Non-pigmented ciliary epithelial cell (primary cell): ENCODE measurements at regions not wholly inside any gene's neighbourhood (a gene's known extent, or its start where the extent isn't known, plus 50 kb on each side); places are given as distances from the start of the nearest gene placed in this dataset.
"Not testable (repeated sequence)": the region's sequence is repeated elsewhere in the genome, so short reads cannot be mapped to it uniquely, and the experiment has no call there.

Experiments
- DNase-seq: peaks from one replicate; pipeline ENCODE4 v3.0.0-alpha.2; 2010; ENCODE audit warnings: low read depth

DNA sequence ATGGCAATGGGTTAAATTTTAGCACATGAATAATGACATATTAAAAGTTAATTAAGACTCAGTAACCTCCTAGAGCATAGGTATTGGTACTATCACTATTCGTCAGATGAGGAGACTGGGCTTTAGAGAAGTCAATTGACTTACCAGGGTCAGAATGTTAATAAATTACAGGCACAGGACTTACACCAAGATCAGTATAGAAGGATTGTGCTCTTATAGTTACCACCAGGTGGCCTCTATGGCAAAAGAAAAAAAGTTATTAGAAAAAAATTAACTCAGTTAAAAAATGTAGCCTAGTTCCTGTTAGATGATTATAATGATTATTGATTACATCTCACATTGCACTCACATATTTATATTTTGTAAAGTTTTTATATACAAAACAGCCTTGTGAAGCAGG lies 1163.7 kb downstream of the FAM181B start:
- no peak for DNase-seq

DNA sequence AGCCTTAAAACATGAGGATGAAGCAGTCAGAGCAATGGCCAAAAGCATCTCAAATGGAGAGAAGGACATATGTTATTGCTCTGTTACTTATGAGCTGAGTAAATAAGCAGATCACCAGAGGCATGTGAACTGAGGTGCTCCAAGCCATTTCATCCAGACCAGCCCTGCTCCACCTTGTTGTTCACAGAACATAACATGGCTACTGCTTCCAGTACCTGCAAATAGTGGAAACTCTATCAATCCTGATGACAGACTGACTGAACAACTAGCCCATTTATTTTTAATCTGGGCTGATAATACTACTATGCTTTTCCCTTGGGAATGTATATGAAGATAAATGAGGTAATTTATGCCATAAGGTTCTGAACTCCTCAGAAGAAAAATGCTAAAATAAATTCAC lies 1164.7 kb downstream of the FAM181B start:
- no peak for DNase-seq

DNA sequence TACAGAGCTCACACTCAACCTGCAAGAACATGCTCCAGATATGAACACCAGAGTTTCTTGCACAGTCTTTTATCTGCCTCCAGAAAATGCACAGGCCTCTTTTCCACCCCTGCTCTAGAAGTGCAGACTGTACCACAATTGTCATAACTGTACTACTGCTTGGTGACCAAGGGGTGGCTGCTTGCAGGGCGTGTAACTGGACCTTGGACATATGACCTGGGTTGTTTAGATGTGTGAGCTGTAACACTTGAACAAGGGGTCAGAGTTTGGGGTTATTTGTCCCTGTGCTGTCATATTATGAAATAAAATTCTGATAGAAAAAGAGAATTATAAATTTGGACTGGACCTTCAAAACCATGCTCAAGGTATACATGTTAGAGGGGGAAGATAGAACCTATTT lies 1185.5 kb downstream of the FAM181B start:
- no peak for DNase-seq

DNA sequence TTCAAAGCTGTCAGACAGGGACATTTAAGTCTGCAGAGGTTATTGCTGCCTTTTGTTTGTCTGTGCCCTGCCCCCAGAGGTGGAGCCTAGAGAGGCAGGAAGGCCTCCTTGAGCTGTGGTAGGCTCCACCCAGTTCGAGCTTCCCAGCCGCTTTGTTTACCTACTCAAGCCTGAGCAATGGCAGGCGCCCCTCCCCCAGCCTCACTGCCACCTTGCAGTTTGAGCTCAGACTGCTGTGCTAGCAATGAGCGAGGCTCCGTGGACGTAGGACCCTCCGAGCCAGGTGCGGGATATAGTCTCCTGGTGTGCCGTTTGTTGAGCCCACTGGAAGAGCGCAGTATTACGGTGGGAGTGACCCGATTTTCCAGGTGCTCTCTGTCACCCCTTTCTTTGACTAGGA lies 1193.9 kb downstream of the FAM181B start:
- not testable (repeated sequence) for DNase-seq

DNA sequence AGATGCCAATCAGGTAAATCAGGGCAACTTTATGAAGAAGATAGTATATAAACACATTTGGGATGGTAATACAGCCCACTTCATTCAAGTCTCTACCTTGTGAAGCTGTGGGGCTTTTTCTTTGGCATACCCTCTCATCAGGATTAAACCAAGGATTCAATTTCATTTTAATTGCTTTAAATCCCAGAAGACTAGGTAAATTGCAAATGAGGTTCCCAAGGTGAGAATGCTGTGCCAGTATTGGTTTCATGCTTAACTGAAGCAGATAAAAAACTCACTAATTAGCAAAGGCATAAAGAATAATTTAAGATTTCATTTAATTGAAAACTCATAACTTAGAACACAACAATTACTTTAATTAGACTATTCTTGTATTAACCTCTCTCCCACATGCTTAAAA lies 1218.1 kb downstream of the FAM181B start:
- no peak for DNase-seq

DNA sequence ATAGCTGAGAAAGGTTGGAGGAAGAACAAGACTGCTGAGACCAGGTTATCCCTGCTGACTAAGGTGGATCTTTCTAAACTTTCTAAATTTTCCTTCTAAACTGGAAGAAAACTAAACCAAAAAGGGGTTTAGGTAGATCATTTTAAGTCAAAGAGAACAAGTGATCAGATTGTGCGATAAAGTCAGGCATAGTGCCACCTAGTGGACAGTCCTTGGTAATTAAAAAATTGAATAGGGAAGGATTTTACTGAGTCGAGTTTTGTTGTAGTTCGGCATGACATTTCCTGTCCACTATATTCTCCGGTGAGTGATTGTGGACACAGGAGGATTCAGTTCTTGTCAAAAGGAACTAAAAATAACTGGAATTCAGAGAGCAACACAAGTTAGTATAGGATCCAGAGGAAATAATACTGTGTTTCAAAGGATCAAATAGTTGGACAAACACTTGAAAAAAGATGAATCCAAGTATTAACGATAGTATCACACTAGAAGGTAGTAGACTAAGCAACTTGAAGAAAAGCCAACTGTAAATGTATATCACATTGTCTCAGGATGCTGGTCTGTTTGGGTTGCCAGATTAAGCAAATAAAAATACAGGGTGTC lies 1236.4 kb downstream of the FAM181B start:
- DNase-seq = no peak

DNA sequence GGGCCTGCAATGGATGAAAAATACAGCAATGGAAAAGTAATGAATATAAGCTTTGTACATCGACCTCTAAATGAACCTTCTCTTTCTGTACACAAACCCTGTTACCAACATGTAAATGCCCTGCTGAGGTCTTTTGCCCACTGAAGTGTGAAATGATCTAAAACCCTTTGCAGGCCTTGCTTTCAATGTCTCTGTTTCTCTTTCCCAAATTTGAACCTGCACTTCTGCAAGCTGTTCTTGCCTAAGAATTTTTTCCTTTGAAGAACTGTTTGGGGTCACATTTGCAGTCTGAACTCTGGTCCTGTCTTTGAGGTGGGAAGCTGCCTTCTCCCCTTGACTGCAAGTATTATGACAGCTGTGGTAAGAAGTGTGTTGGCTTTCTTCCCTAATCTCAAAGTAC lies 1237.1 kb downstream of the FAM181B start:
- DNase-seq = no peak

DNA sequence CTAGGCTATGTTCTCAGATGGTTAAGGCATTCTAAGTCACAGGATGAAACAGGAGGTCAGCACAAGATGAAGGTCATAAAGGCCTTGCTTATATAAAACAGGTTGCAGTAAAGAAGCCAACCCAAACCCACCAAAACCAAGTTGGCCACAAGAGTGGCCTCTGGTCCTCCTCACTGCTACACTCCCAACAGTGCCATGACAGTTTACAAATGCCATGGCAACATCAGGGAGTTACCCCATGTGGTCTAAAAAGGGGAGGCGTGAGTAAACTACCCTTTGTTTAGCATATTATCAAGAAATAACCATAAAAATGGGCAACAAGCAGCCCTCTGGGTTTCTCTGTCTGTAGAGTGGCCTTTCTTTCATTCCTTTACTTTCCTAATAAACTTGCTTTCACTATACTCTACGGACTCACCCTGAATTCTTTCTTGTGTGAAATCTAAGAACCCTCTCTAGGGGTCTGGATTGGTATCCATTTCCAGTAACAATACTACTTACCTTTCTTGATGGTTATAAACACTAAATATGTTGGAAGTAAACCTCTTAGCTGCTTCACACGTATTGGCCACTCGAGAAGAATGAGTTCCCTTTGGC lies 1237.9 kb downstream of the FAM181B start:
- DNase-seq = no peak

DNA sequence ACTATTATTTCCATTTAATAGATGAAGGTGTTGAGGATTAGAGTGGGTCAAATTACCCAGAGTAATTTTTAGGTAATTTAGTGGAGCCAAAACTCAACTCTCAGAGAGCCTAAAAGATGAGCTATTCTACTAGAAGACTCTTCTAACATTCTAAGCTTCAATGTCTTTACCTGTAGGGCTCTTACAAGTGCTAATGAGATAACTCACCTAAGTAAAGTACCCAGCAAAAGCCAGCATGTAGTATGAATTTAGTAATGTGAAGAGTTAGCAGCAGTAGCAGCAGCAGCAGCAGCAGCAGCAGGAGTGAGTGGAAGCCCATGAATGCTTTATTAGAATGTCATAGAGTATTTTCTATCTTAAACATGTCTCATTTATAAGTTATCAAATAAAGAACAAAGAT lies 1239.2 kb downstream of the FAM181B start:
- DNase-seq = no peak

DNA sequence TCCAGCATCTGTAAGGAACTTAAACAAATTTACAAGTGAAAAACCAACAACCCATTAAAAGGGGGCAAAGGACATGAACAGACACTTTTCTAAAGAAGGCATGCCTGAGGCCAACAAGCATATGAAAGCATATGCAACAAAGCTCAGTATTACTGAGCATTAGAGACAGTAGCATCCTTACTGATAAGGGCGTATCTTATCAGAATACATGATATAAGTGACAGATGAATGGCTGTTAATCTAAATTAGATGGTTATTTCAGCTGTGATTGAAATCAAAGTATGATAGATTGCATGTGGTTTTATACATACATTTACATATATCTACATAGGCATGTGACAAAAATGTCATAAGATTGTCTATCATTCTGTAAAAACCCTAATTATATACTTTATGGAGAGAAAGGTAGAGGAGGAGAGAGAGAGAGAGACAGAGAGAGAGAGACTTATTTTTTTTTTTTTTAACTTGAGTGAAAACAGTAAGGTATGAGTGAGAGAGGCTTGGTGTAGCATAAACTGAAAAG lies 1240.7 kb downstream of the FAM181B start:
- DNase-seq = no peak

DNA sequence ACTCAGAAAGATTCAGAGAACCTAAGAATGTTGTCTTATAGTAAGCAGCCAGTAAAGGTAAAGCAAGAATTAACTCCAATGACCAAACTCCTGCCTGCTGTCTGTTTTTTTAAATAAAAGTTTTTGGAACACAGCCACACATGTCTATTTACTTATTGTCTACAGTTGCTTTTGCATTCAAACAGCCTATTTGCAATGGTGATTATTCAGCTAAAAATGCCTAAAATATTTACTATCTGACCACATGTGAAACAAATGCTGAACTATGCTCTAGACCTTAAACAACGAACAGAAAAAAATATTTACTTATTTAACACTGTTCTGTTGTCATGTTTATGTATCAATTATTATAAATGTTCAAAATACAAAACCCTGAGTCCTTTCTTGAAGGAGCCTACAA lies 1246.6 kb downstream of the FAM181B start:
- DNase-seq = no peak

DNA sequence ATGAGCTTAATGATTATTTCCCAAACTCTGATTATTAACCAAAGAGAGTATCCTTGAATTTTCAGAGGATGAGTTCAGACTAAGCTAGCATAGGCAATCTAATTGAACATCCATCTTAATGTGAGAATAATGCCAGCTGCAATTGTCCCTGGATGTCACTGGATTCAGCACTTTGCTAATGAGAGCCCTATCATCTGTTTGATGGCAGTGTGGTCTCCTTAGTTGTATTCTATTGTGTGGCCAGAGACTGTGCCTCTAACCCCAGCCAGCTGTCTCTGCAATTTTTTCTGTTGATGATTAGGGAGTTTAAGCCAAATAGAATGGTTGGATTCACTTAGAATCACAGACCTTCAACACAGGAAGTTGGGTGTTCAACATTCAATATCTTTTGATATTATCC lies 1249.5 kb downstream of the FAM181B start:
- DNase-seq = no peak

DNA sequence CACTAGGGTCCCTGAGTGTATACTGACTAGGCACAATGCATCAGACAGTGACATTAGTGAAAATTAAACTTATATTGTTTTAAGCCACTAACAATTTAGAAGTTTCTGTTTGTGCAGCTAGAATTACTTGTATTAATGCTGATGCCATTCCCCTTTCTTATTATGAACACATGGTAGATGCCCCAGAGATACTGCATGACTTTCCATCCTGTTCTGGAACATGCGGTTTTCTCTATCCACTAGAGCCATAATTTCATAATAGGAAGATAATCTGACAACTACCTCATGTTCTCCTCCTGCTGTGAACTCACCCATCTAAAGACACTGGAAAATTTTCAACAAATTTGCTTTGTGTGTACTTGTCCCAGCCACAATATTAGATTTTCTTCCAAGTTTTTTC lies 1256.4 kb downstream of the FAM181B start:
- DNase-seq = no peak

DNA sequence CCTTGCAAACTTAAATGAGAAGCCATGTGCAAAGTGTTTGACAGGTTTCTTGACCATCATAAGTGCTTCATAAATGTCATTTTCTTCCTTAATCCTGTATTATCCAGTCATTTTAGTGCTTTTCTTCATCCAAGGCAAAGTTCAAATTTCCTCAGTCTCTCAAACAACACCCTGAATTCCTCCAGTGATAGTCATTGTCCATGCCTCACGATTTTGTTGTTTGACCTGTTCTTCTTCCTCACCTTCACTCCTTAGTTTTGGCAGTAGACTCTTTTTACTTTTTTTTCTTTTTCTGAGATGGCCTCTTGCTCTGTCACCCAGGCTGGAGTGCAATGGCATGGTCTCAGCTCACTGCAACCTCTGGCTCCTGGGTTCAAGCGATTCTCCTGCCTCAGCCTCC lies 1257.3 kb downstream of the FAM181B start:
- no peak for DNase-seq

DNA sequence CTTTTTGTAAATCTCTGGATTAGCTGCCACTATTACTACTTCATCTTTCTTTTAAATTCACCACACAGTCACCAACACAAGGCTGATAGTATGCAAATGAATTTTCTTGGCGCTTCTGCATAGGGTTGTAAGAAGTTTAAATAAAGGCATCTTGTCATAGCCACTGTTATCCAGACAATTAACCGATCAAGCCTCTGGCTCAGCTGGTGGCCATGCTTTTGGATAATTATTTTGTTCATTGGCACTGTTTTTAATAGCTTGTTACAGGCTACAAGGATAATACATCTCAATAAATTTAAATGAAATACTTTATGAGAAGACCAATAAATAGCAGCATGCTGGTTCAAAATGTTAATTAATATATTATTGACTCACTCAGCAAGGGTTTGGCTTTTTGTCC lies 1261.0 kb downstream of the FAM181B start:
- no peak for DNase-seq

DNA sequence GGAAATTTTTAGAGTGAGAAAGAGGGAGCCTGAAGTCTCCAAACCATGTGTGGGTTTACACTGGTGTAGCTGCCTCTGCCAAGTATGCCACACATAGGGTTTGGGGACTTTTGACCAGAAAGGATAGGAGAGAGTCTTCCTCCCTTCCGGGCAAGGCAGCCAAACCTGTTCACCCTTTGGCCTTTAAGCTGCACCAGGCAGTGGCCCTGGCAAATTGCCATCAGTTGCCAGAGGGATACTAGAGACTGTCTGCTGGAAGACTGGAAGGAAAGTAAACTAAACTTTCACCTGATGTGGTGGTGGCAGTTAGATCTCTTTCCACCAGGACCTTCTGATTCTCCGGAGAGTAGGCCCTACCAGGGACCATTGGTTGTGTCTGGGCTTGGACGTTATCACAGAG lies 1263.2 kb downstream of the FAM181B start:
- no peak for DNase-seq

DNA sequence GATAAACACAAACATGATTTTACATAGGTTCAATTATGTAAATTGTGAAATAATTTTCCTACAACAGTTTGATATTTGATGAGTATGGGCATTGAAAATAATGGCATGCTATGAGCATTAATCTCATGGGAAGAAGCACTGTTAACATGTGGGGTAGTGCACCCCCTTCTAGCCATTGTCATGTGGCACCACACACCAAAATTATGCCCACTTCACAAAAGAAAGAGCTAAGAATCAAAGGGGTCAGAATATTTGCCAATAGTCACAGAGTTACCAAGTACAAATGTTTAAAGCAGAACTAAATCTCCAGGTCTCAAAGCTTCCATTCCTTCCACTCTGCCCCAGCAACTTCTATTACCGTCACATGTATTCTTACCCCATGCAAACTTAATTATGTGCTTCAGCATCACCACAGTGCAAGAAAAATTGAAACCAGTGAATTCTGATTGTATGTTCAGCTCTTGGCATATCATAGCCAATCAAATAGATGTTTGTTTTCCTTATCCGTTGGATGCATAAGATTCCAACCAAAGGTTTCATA lies 1273.8 kb downstream of the FAM181B start:
- DNase-seq = no peak

DNA sequence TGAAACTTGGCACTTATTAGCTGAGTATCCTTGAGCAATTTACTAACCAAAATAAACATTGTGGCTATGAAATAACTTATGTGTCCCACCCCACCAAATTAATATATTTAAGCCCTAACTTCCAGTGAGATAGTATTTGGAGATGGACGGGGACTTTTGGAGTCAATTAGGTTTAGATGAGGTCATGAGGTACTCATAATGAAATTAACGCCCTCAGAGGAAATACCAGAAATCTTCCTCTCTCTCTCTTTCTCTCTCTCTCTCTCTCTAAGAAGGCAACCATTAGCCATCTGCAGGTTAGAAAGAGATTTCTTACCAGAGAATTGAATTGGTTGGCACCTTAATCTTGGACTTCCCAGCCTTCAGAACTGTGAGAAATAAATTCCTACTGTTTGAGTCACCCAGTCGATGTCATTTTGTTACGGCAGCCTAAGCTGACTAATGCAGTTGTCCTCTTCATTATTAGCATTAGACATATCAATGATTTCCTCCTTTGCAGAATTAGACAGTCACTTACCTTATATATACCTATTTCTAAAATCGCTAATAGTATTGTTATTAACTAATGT lies 1284.0 kb downstream of the FAM181B start:
- DNase-seq = no peak

DNA sequence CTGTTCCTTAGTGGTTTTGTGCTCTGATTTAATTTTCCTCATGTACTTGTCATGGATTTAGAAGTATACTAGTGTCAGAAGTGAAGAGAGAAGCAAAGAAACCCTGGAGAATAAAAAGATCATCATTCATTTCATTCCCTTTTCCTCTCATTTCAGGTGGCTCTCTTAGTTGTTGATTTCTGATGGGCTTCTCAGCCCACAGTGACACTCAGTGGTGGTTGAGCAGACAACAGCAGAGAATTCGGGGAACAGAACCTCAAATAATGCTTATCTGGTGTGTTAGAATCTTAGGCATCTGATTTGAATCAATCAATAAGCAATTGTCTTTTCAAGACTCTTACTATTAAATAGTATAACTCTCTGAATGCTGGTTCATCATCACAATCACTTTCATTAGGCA lies 1289.4 kb downstream of the FAM181B start:
- DNase-seq = no peak

DNA sequence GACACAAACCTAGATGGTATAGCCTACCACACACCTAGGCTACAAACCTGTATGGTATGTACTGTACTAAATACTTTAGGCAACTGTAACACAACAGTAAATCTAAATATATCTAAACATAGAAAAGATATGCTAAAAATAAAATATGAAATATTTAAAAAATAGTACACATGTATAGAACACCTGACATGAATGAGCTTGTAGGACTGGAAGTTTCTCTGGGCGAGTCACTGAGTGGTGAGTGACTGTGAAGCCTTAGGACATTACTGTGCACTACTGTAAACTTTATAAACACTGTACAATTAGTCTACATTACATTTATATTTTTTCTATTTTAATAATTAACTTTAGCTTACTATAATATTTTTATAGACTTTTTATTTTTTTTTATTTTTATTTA lies 1301.3 kb downstream of the FAM181B start:
- no peak for DNase-seq

DNA sequence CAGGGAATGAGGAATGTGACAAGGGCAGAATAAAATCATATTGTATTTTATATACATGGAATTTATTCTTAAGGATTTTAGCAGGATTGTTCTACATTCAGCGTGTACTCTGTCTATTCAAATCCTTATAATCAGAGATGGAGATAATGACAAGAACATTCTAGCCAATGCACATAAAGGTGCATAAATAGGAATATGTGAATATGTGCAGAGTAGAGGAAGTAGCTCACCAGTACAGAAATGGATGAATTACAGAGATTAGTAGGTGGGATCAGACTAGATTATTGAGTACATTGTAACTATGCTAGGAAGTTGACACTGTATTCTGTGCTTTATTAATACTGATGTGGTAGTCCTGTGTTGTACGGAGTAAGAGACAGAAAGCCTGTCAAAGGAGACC lies 1308.8 kb downstream of the FAM181B start:
- DNase-seq = no peak

DNA sequence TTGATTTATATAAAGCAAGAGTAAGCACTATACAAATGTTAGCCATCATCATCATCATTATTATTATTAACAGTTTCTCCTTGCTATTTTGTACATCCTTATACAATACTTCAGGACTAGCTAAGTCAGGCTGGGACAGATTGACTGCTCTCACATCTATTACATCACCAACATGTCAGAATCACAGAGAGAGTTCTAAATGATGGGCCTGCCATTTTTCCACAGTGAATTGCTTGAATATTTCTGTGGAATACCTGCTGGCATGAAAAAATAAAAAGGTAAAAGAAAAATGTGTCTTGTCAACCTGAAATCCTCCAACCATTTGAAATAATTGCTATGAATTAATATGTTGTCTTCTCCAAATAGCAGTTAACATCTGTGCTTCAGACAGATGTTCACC lies 1311.3 kb downstream of the FAM181B start:
- DNase-seq = no peak

DNA sequence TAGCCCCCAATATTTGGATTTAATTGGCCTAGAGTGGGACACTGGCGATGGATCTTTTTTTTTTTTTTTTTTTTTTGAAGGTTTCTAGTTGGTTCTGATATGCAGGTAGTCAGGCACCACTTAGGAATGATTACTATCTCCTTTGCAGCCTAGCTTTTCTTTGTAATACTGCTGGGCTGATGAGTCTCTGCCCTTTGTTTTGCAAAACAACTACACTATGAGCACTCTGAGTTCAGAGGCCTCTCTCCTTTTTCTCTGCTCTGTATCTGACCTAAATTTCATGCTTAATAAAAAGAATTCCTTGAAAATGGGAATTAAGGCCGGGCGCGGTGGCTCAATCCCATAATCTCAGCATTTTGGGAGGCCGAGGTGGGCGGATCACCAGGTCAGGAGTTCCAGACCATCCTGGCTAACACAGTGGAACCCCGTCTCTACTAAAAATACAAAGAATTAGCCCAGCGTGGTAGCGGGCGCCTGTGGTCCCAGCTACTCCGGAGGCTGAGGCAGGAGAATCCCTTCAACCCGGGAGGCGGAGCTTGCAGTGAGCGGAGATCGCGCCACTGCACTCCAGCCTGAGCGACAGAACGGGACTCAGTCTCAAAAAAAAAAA lies 1312.3 kb downstream of the FAM181B start:
- no peak for DNase-seq
